GM13976 (cell line): ENCODE measurements at regions not wholly inside any gene's neighbourhood (a gene's known extent, or its start where the extent isn't known, plus 50 kb on each side); places are given as distances from the start of the nearest gene placed in this dataset.
"Not testable (repeated sequence)": the region's sequence is repeated elsewhere in the genome, so short reads cannot be mapped to it uniquely, and the experiment has no call there.

Source experiments
- DNase-seq: peaks from one replicate; pipeline ENCODE4 v3.0.0; 2012; ENCODE audit warnings: low spot score
- CTCF ChIP-seq: IDR thresholded peaks from 2 replicates; pipeline ENCODE4 v1.5.1; 2012; ENCODE audit warnings: borderline replicate concordance, mild to moderate bottlenecking; ENCODE audit not compliant: insufficient read depth; ENCODE audit errors: extremely low read depth, missing control alignments, control extremely low read depth
- in situ Hi-C: fragments of 300-500 bp; cut with MboI; formaldehyde crosslinking; loops from one replicate; pipeline ENCODE4 v1.12.0; 2022; ENCODE audit warnings: low sequenced_read_pairs, mixed read lengths, inconsistent platforms; ENCODE audit not compliant: unreplicated experiment

- in situ Hi-C loops, result no loop called here
- no peak for TF ChIP-seq CTCF
Observed at GRCh38 chr18:52156166-52156565, 183.8 kb upstream of the DCC start.

GRCh38 chr18:52160636-52161035 lies 179.4 kb upstream of the DCC start:
- TF ChIP-seq CTCF, result no peak
- in situ Hi-C loops, result no loop called here
- no peak for DNase-seq

More at GRCh38 chr18:52156166-52156565, 183.8 kb upstream of the DCC start:
- no peak for DNase-seq

GRCh38 chr18:52163478-52163877 lies 176.5 kb upstream of the DCC start:
- no peak for TF ChIP-seq CTCF
- in situ Hi-C loops, result no loop called here
- no peak for DNase-seq

- in situ Hi-C loops, DNase-seq: not testable (repeated sequence)
Observed at GRCh38 chr18:52168131-52168530, 171.9 kb upstream of the DCC start.

- no peak for DNase-seq
- TF ChIP-seq CTCF, result no peak
- in situ Hi-C loops, result no loop called here
Observed at GRCh38 chr18:52174220-52174619, 165.8 kb upstream of the DCC start.

DNA sequence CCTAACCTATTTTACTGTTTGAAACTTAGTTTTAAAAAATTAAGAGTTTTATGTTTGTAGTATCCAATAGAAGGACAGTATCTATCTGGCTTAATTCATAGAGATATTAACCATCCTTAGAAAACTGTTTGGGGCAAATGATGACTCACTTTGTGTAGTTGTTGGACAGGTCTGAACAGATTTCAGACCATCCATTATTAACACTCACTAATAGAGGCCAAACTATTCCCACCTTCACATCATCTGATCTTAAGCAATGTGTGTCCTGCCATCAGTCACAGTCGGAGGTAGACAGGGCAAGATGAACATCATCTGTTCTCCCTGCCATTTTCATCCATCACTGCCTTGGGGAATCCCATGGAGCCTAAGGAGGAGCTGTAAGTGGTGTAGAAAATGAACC lies 164.6 kb upstream of the DCC start:
- in situ Hi-C loops, result no loop called here
- DNase-seq, result no peak
- no peak for TF ChIP-seq CTCF

GRCh38 chr18:52183107-52183506 lies 156.9 kb upstream of the DCC start:
- TF ChIP-seq CTCF, result no peak
- DNase-seq, result no peak
- in situ Hi-C loops, result no loop called here
